ENCODE measurements at regions not wholly inside any gene's neighbourhood (a gene's known extent, or its start where the extent isn't known, plus 50 kb on each side); places are given as distances from the start of the nearest gene placed in this dataset.

DNA sequence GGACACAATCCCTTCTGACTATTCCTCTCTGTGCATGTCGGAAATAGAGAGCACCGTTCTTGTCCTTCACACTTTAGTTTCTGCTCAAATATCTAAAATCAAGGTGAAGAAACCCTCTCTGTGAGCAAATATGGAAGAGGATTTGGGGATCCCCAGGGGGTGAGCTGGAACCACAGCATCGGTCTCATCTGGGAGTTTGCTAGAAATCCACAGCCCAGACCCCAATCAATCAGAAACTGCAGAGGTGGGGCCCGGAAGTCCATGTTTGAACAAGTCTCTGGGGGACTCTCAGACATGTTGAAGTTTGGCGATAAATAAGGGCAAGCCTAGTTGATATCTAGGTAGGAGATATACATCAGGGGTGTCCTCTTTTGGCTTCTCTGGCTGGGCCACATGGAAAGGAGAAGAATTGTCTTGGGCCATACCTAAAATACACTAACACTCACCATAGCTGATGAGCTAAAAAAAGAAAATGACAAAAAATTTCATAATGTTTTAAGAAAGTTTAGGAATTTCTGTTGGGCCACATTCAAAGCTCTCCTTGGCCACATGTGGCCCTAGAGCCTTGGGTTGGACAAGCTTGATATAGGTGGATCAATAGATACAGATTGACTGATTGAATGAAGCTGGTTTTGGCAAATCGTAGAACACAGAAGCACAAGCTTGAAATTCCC, 168.0 kb upstream of the FOXF1 start:
- Histone ChIP-seq H3K4me3 (no peak overlapping the region), H3K36me3 (no peaks in the 10 kb centered on the region), H3K9me3 (no peaks in the 10 kb centered on the region), H3K4me1 (peaks cover 0 to 43% (median 40%) of the 10 kb centered on the region in 4 donors), H3K27me3 (no peaks in the 10 kb centered on the region), H3K27ac (peak overlapping the region; percentile 87 to 96 (median 94))
- TF ChIP-seq POLR2AphosphoS5 (IDR thresholded peaks at IDR 0.05) (no peak), EP300 (IDR thresholded peaks at IDR 0.05) (no peak), POLR2A (IDR thresholded peaks at IDR 0.05) (no peak)
- TF ChIP-seq, protein P1, sequence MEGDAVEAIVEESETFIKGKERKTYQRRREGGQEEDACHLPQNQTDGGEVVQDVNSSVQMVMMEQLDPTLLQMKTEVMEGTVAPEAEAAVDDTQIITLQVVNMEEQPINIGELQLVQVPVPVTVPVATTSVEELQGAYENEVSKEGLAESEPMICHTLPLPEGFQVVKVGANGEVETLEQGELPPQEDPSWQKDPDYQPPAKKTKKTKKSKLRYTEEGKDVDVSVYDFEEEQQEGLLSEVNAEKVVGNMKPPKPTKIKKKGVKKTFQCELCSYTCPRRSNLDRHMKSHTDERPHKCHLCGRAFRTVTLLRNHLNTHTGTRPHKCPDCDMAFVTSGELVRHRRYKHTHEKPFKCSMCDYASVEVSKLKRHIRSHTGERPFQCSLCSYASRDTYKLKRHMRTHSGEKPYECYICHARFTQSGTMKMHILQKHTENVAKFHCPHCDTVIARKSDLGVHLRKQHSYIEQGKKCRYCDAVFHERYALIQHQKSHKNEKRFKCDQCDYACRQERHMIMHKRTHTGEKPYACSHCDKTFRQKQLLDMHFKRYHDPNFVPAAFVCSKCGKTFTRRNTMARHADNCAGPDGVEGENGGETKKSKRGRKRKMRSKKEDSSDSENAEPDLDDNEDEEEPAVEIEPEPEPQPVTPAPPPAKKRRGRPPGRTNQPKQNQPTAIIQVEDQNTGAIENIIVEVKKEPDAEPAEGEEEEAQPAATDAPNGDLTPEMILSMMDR (IDR thresholded peaks at IDR 0.05) = no peak
- 63 to 69% methylated on average over 6 of the region's 6 CpGs for WGBS, 2 donors
- intact Hi-C loops (cut with DNase I) = loop anchor here (2.0 kb wide), 4 partner anchors 35 to 167 kb away; no protein-coding TSS in a partner anchor
- DNase-seq = peak; percentile 53

DNA sequence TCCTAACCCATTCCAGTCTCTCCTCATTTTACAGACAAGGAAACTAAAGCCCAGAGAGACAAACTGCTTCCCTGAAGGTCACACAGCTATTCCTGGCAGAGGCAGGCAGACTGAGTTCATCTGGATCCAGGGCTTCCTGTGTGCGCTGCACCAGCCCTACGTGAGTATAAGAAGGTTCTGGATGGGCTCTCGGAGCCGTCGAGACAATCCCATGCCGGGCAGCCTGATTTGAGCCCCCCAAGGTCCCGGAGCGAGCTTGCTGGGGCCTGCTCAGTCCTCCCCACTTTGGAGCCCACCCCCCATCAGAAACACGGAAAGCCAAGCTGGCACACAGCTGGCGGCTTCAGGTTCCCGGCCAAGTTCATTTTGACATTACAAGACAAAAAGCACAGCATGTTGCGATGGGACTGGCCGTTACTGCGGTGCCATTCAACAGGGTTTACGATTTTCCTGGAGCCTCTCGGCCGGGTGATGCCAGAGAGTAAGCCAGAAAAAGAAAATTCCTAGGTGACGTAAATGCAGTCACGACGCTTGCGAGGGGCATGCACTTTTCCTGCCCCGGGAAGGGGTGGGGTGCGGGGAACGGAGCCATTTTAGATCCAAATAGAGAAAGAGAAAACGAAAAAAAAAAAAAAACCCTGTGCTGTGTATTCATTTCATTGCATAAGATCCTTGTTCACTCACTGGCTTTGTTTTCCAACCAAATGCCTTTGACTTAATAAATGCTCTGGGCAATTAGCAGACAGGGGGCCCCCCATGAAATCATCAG, 167.1 kb upstream of the FOXF1 start:
- WGBS, 2 donors = 27 to 36% methylated on average over 25 of the region's 25 CpGs
- Histone ChIP-seq H3K36me3 (no peaks in the 10 kb centered on the region), H3K27me3 (no peaks in the 10 kb centered on the region), H3K4me1 (peaks cover 0 to 43% (median 40%) of the 10 kb centered on the region in 4 donors), H3K4me3 (peak overlapping the region; percentile 1 to 22 (median 8)), H3K27ac (peak overlapping the region; percentile 87 to 96 (median 94)), H3K9me3 (no peaks in the 10 kb centered on the region)
- intact Hi-C loops (cut with DNase I) = loop anchor here (1.0 to 2.0 kb wide), 6 partner anchors 20 to 191 kb away; no protein-coding TSS in a partner anchor
- DNase-seq = peak; percentile 97
- TF ChIP-seq POLR2A (IDR thresholded peaks at IDR 0.05) (no peak), POLR2AphosphoS5 (IDR thresholded peaks at IDR 0.05) (peak; percentile 93 to 98 (median 97)), EP300 (IDR thresholded peaks at IDR 0.05) (peak; percentile 98 to 100 (median 99))

DNA sequence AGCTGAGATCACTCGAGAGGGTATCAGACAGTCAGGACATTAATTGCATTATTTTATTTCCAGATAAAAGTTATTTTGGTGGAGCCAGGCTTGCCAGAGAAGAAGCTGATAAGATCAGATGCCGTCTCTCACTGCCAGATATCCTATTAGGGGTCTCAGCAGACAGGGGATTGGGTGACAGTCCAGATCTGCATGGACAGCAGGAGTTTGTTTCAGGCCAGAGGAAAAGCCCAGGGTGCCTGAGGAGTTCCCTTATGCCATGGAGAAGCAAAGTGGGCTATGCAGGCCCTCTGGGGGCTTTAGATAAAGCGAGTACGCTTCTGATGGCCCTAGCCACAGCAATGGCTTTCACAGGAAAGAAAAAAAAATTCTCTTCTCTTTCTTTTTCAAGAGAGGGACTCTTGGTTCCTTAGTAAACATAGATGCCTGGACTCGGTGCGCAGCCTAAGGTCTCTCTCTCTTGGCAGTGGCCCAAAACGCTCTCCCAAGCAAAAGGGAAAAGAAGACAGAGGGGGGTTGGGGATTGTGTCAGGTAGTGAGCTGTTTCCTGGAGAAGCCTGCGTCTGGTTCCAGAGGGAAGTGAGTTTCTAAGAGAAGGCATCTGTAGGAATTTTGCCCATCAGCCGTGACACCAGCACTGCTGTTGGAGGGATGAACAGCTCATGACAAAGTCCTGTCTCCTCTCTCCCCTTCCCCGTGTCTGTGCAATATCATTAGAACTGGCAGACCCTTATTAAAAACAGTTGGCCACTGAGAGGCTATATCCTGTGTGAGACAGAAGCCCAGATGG, 166.3 kb upstream of the FOXF1 start:
- intact Hi-C loops (cut with DNase I) = loop anchor here (1.0 to 2.0 kb wide), 8 partner anchors 19 to 192 kb away; no protein-coding TSS in a partner anchor
- WGBS, 2 donors = 20 to 29% methylated on average over 10 of the region's 10 CpGs
- H3K36me3 ChIP-seq = no peaks in the 10 kb centered on the region
- H3K27me3 ChIP-seq = no peaks in the 10 kb centered on the region
- H3K27ac ChIP-seq = peak overlapping the region; percentile 87 to 96 (median 94)
- H3K4me1 ChIP-seq = peaks cover 0 to 43% (median 40%) of the 10 kb centered on the region in 4 donors
- DNase-seq = peak; percentile 86
- TF ChIP-seq, protein P1 (IDR thresholded peaks at IDR 0.05) = no peak
- TF ChIP-seq POLR2AphosphoS5 (IDR thresholded peaks at IDR 0.05) (peak in 2 of 4 donors; percentile 52 to 58), POLR2A (IDR thresholded peaks at IDR 0.05) (no peak), EP300 (IDR thresholded peaks at IDR 0.05) (peak in 1 of 4 donors; percentile 47)
- H3K4me3 ChIP-seq = peak overlapping the region in 3 of 4 donors; percentile 1 to 21 (median 15)
- no peaks in the 10 kb centered on the region for H3K9me3 ChIP-seq

DNA sequence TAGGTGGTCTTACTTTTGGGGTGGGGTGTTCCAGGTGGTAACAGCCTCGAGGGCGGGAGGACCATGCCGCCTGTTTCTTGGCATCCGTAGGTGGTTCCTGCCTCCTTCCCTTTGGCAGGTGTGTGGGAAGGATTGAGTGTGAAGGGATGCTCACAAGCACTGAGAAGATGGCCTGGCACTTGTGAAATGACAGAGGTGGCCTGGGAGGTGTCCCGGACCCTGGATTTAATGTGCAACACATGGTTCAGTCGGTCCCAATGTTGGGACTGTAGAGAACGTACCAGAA, 165.8 kb upstream of the FOXF1 start:
- peaks cover 0 to 43% (median 40%) of the 10 kb centered on the region in 4 donors for H3K4me1 ChIP-seq
- H3K4me3 ChIP-seq = no peak overlapping the region
- no peaks in the 10 kb centered on the region for H3K36me3 ChIP-seq
- H3K9me3 ChIP-seq = no peaks in the 10 kb centered on the region
- no peak for TF ChIP-seq POLR2AphosphoS5 (IDR thresholded peaks at IDR 0.05)
- no peak for TF ChIP-seq POLR2A (IDR thresholded peaks at IDR 0.05)
- TF ChIP-seq EP300 (IDR thresholded peaks at IDR 0.05) = no peak
- TF ChIP-seq, protein P1 (IDR thresholded peaks at IDR 0.05) = no peak
- WGBS, 2 donors = 77 to 78% methylated on average over 7 of the region's 7 CpGs
- peak; percentile 63 for DNase-seq
- intact Hi-C loops (cut with DNase I) = loop anchor here (1.0 kb wide), 2 partner anchors 52 to 114 kb away; no protein-coding TSS in a partner anchor
- H3K27me3 ChIP-seq = no peaks in the 10 kb centered on the region
- peak overlapping the region; percentile 87 to 96 (median 94) for H3K27ac ChIP-seq

All from sigmoid colon (tissue), 6 donors.